LoVo (cell line): ENCODE measurements at regions not wholly inside any gene's neighbourhood (a gene's known extent, or its start where the extent isn't known, plus 50 kb on each side); places are given as distances from the start of the nearest gene placed in this dataset.
A peak's percentile ranks its signal among the peaks of the same experiment; 100 is the strongest.
"Not testable (repeated sequence)": the region's sequence is repeated elsewhere in the genome, so short reads cannot be mapped to it uniquely, and the experiment has no call there.

Source experiments
- DNase-seq: peaks from one replicate; pipeline ENCODE4 v3.0.0-alpha.2; 2016; ENCODE audit warnings: low spot score

GRCh38 chr9:36521148-36521547 lies 51.5 kb upstream of the MELK start:
- DNase-seq = no peak

GRCh38 chr9:36517131-36517530 lies 55.6 kb upstream of the MELK start:
- DNase-seq = no peak

- no peak for DNase-seq
Measured at GRCh38 chr9:36504156-36504555, 68.5 kb upstream of the MELK start.

GRCh38 chr9:36503172-36504088 lies 69.3 kb upstream of the MELK start:
- no peak for DNase-seq

- DNase-seq = no peak
Measured at GRCh38 chr9:36501727-36502126, 71.0 kb upstream of the MELK start.

- not testable (repeated sequence) for DNase-seq
Measured at GRCh38 chr9:36500931-36501330, 71.8 kb upstream of the MELK start.

- no peak for DNase-seq
Measured at GRCh38 chr9:36499174-36499890, 73.4 kb upstream of the MELK start.

GRCh38 chr9:36493564-36493963 lies 79.1 kb upstream of the MELK start:
- not testable (repeated sequence) for DNase-seq

GRCh38 chr9:36492865-36493264 lies 79.8 kb upstream of the MELK start:
- no peak for DNase-seq

- DNase-seq = no peak
Measured at GRCh38 chr9:36489453-36489852, 83.2 kb upstream of the MELK start.

- no peak for DNase-seq
Measured at GRCh38 chr9:36488389-36488756, 84.3 kb upstream of the MELK start.

- DNase-seq = peak; percentile 94
Measured at GRCh38 chr9:36487482-36488388, 85.0 kb upstream of the MELK start.

GRCh38 chr9:36486933-36487481 lies 85.7 kb upstream of the MELK start:
- DNase-seq = no peak

GRCh38 chr9:36486329-36486932 lies 86.3 kb upstream of the MELK start:
- no peak for DNase-seq

- no peak for DNase-seq
Measured at GRCh38 chr9:36485647-36486328, 85.7 kb upstream of the RNF38 start.

GRCh38 chr9:36484124-36484523 lies 84.1 kb upstream of the RNF38 start:
- DNase-seq = no peak

GRCh38 chr9:36479101-36479500 lies 79.0 kb upstream of the RNF38 start:
- DNase-seq = no peak

- DNase-seq = no peak
Measured at GRCh38 chr9:36471359-36471758, 71.3 kb upstream of the RNF38 start.

- DNase-seq = peak; percentile 74
Measured at GRCh38 chr9:36470643-36471290, 70.7 kb upstream of the RNF38 start.

GRCh38 chr9:36463467-36463866 lies 63.4 kb upstream of the RNF38 start:
- DNase-seq = no peak
